Prostate gland (tissue), 2 donors: ENCODE measurements at regions not wholly inside any gene's neighbourhood (a gene's known extent, or its start where the extent isn't known, plus 50 kb on each side); places are given as distances from the start of the nearest gene placed in this dataset.

Source experiments
- DNase-seq: peaks from one replicate; pipeline ENCODE4 v3.0.0-alpha.2; 2019; ENCODE audit warnings: low spot score
- H3K27ac ChIP-seq, 2 donors: fragments of 200-600 bp; sonication (generic); 2 replicates each; pipeline ENCODE4 v1.5.1; 2017 to 2019
- H3K27me3 ChIP-seq: fragments of 200-600 bp; sonication (generic); replicated peaks from 2 replicates; pipeline ENCODE4 v1.5.1; 2019; ENCODE audit not compliant: insufficient read depth
- H3K36me3 ChIP-seq, 2 donors: fragments of 200-600 bp; sonication (generic); 1 replicate in 1 of 2; 2 replicates in 1 of 2; pipeline versions ENCODE4 v1.5.1 to v1.8.1; 2017 to 2019
- H3K4me1 ChIP-seq: fragments of 200-600 bp; sonication (generic); replicated peaks from 2 replicates; pipeline ENCODE4 v1.5.1; 2019
- H3K4me3 ChIP-seq, 2 donors: fragments of 200-600 bp; sonication (generic); 2 replicates each; pipeline ENCODE4 v1.5.1; 2017 to 2019
- H3K9me3 ChIP-seq: fragments of 200-600 bp; sonication (generic); 2 replicates; pipeline ENCODE4 v1.5.1; 2017
- CTCF ChIP-seq, 4 experiments: fragments of 200-600 bp in 2 of 4; fragments of 450-650 bp in 2 of 4; sonication (generic) in 2 of 4; IDR thresholded peaks; 1 replicate in 3 of 4; 2 replicates in 1 of 4; pipeline ENCODE4 v1.5.1; 2016 to 2019; ENCODE audit warnings: antibody characterized with exemption in 4 of 4, mild to moderate bottlenecking in 2 of 4, moderate library complexity in 2 of 4
- POLR2A ChIP-seq: fragments of 450-650 bp; IDR thresholded peaks from one replicate; pipeline ENCODE4 v1.6.1; 2016; ENCODE audit warnings: antibody characterized with exemption, mild to moderate bottlenecking
- POLR2AphosphoS5 ChIP-seq: sonication (generic); formaldehyde crosslinking; IDR thresholded peaks from one replicate; pipeline ENCODE4 v1.6.1; 2017; ENCODE audit warnings: antibody characterized with exemption
- WGBS: methylation state at CpG from one replicate; pipeline ENCODE4 v1.1.5; 2018; 5-methylcytosine and 5-hydroxymethylcytosine counted together
- intact Hi-C: fragments of 100-400 bp; cut with DNase I; formaldehyde crosslinking; loops from one replicate; pipeline ENCODE4 v1.14.2; 2022

- WGBS = 93% methylated on average over 15 of the region's 15 CpGs
- TF ChIP-seq CTCF (IDR thresholded peaks at IDR 0.05) (no peak), POLR2AphosphoS5 (no peak), POLR2A (no peak)
- Histone ChIP-seq H3K27ac (no peak overlapping the region), H3K27me3 (no peaks in the 10 kb centered on the region), H3K4me3 (no peak overlapping the region), H3K4me1 (no peaks in the 10 kb centered on the region), H3K36me3 (no peaks in the 10 kb centered on the region), H3K9me3 (no peaks in the 10 kb centered on the region)
- DNase-seq = no peak
- intact Hi-C loops = no loop called here
Observed at GRCh38 chr1:22284906-22285548, 142.1 kb upstream of the WNT4 start.

- WGBS = 91% methylated on average over 28 of the region's 37 CpGs
- Histone ChIP-seq H3K9me3 (no peaks in the 10 kb centered on the region), H3K27me3 (no peaks in the 10 kb centered on the region), H3K36me3 (no peaks in the 10 kb centered on the region), H3K4me3 (no peak overlapping the region), H3K27ac (no peak overlapping the region), H3K4me1 (no peaks in the 10 kb centered on the region)
- TF ChIP-seq POLR2A (no peak), CTCF (IDR thresholded peaks at IDR 0.05) (no peak), POLR2AphosphoS5 (no peak)
- intact Hi-C loops = no loop called here
- no peak for DNase-seq
Observed at GRCh38 chr1:22285549-22286396, 142.9 kb upstream of the WNT4 start.

- no peak for TF ChIP-seq POLR2A
- TF ChIP-seq CTCF (IDR thresholded peaks at IDR 0.05) = no peak
- TF ChIP-seq POLR2AphosphoS5 = no peak
- DNase-seq = no peak
- intact Hi-C loops = no loop called here
- Histone ChIP-seq H3K27me3 (no peaks in the 10 kb centered on the region), H3K36me3 (no peaks in the 10 kb centered on the region), H3K4me1 (no peaks in the 10 kb centered on the region), H3K9me3 (no peaks in the 10 kb centered on the region), H3K4me3 (no peak overlapping the region), H3K27ac (no peak overlapping the region)
- WGBS = 81% methylated on average over 2 of the region's 2 CpGs
Observed at GRCh38 chr1:22286491-22286890, 143.6 kb upstream of the WNT4 start.

- no peaks in the 10 kb centered on the region for H3K9me3 ChIP-seq
- H3K36me3 ChIP-seq = no peaks in the 10 kb centered on the region
- no peaks in the 10 kb centered on the region for H3K27me3 ChIP-seq
- intact Hi-C loops = no loop called here
- no peak for TF ChIP-seq POLR2AphosphoS5
- TF ChIP-seq CTCF (IDR thresholded peaks at IDR 0.05) = no peak
- no peak for TF ChIP-seq POLR2A
- no peaks in the 10 kb centered on the region for H3K4me1 ChIP-seq
- DNase-seq = no peak
- H3K27ac ChIP-seq = no peak overlapping the region
- WGBS = 94% methylated on average over 3 of the region's 3 CpGs
- no peak overlapping the region for H3K4me3 ChIP-seq
Observed at GRCh38 chr1:22287273-22287672, 144.4 kb upstream of the WNT4 start.
